ENCODE measurements at regions not wholly inside any gene's neighbourhood (a gene's known extent, or its start where the extent isn't known, plus 50 kb on each side); places are given as distances from the start of the nearest gene placed in this dataset.

- TF ChIP-seq CREB1 (IDR thresholded peaks at IDR 0.05) (no peak), KDM1A (IDR thresholded peaks at IDR 0.05; ENCODE audit: borderline replicate concordance, low read length) (no peak), MAX (IDR thresholded peaks at IDR 0.05) (no peak), NRF1 (IDR thresholded peaks at IDR 0.05; ENCODE audit: low read depth, low read length) (no peak), SP2 (IDR thresholded peaks at IDR 0.05; ENCODE audit: low read length) (no peak)
Measured at GRCh38 chr9:102209176-102209575, 470.7 kb upstream of the GRIN3A start (continued).

Measured in H1 (cell line).